WTC11 (cell line): ENCODE measurements at regions not wholly inside any gene's neighbourhood (a gene's known extent, or its start where the extent isn't known, plus 50 kb on each side); places are given as distances from the start of the nearest gene placed in this dataset.

Source experiments
- CBFB ChIP-seq: sonication (generic); formaldehyde crosslinking; IDR thresholded peaks from 2 replicates; pipeline ENCODE4 v1.8.1; 2022; ENCODE audit warnings: mild to moderate bottlenecking, low read depth, missing genetic modification reagents
- ETV6 ChIP-seq: sonication (generic); formaldehyde crosslinking; IDR thresholded peaks from 2 replicates; pipeline ENCODE4 v1.8.1; 2022; ENCODE audit warnings: mild to moderate bottlenecking, missing genetic modification reagents
- GABPB1 ChIP-seq: sonication (generic); formaldehyde crosslinking; IDR thresholded peaks from 2 replicates; pipeline ENCODE4 v1.8.1; 2023; ENCODE audit warnings: mild to moderate bottlenecking, missing genetic modification reagents
- IRF2 ChIP-seq: sonication (generic); formaldehyde crosslinking; IDR thresholded peaks from 2 replicates; pipeline ENCODE4 v1.8.0; 2022; ENCODE audit warnings: low read depth, missing genetic modification reagents, borderline replicate concordance
- NFE2L1 ChIP-seq: sonication (generic); formaldehyde crosslinking; IDR thresholded peaks from 2 replicates; pipeline ENCODE4 v1.8.1; 2023; ENCODE audit warnings: missing genetic modification reagents
- NR2C2 ChIP-seq: sonication (generic); formaldehyde crosslinking; IDR thresholded peaks from 2 replicates; pipeline ENCODE4 v1.8.0; 2022; ENCODE audit warnings: mild to moderate bottlenecking, missing genetic modification reagents
- TEAD4 ChIP-seq: sonication (generic); formaldehyde crosslinking; IDR thresholded peaks from 2 replicates; pipeline ENCODE4 v1.8.0; 2022; ENCODE audit warnings: mild to moderate bottlenecking, missing genetic modification reagents
- TF ChIP-seq, protein P1 (sequence below): fragments of 200-600 bp; IDR thresholded peaks from 2 replicates; pipeline ENCODE4 v1.8.0; 2022; ENCODE audit warnings: antibody characterized with exemption
- TF ChIP-seq, protein P2 (sequence below): sonication (generic); formaldehyde crosslinking; conservative IDR thresholded peaks from 2 replicates; pipeline ENCODE4 v1.8.1; 2022; ENCODE audit warnings: mild to moderate bottlenecking, missing genetic modification reagents
- TF ChIP-seq, protein P3 (sequence below): fragments of 250-450 bp; sonication (Bioruptor Pico); IDR thresholded peaks from 2 replicates; pipeline ENCODE4 v1.9.0; 2021; ENCODE audit warnings: mild to moderate bottlenecking
- TF ChIP-seq, protein P4 (sequence below): fragments of 250-450 bp; sonication (Bioruptor Pico); conservative IDR thresholded peaks from 2 replicates; pipeline ENCODE4 v1.9.0; 2021; ENCODE audit warnings: mild to moderate bottlenecking
- TF ChIP-seq, protein P5 (sequence below): sonication (generic); formaldehyde crosslinking; IDR thresholded peaks from 2 replicates; pipeline ENCODE4 v1.8.0; 2022; ENCODE audit warnings: mild to moderate bottlenecking, missing genetic modification reagents
- TF ChIP-seq, protein P6 (sequence below): sonication (generic); formaldehyde crosslinking; IDR thresholded peaks from 2 replicates; pipeline ENCODE4 v1.8.1; 2022; ENCODE audit warnings: missing genetic modification reagents, borderline replicate concordance
- TF ChIP-seq, protein P7 (sequence below): sonication (generic); formaldehyde crosslinking; IDR thresholded peaks from 2 replicates; pipeline ENCODE4 v1.8.1; 2022; ENCODE audit warnings: mild to moderate bottlenecking, moderate library complexity, missing genetic modification reagents

DNA sequence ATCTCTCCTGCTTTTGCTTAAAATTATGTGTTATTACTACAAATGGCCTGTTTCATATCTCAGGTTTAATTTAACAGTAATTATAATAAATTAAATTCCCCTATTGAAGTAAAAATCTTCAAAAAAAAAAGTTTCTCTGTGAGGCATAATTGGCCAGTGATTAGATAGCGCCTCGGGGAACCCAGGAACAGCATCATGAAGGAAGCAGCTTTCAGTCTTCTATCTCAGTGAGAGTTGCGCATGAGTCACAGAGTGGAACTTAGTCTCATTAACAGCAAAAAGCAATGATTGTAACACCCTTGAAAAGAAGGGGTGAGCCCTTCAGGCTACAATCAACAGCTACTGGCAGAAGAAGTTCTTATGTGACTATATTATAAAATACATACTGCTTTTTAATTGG is 506.2 kb upstream of the ZWINT start:
- TF ChIP-seq, protein P1, sequence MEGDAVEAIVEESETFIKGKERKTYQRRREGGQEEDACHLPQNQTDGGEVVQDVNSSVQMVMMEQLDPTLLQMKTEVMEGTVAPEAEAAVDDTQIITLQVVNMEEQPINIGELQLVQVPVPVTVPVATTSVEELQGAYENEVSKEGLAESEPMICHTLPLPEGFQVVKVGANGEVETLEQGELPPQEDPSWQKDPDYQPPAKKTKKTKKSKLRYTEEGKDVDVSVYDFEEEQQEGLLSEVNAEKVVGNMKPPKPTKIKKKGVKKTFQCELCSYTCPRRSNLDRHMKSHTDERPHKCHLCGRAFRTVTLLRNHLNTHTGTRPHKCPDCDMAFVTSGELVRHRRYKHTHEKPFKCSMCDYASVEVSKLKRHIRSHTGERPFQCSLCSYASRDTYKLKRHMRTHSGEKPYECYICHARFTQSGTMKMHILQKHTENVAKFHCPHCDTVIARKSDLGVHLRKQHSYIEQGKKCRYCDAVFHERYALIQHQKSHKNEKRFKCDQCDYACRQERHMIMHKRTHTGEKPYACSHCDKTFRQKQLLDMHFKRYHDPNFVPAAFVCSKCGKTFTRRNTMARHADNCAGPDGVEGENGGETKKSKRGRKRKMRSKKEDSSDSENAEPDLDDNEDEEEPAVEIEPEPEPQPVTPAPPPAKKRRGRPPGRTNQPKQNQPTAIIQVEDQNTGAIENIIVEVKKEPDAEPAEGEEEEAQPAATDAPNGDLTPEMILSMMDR, result no peak
- TF ChIP-seq, protein P2, sequence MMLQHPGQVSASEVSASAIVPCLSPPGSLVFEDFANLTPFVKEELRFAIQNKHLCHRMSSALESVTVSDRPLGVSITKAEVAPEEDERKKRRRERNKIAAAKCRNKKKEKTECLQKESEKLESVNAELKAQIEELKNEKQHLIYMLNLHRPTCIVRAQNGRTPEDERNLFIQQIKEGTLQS (CRISPR knock-in tag), result no peak
- TF ChIP-seq GABPB1 (CRISPR knock-in tag), result no peak
- TF ChIP-seq, protein P3, sequence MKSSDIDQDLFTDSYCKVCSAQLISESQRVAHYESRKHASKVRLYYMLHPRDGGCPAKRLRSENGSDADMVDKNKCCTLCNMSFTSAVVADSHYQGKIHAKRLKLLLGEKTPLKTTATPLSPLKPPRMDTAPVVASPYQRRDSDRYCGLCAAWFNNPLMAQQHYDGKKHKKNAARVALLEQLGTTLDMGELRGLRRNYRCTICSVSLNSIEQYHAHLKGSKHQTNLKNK (CRISPR knock-in tag), result no peak
- TF ChIP-seq, protein P4, sequence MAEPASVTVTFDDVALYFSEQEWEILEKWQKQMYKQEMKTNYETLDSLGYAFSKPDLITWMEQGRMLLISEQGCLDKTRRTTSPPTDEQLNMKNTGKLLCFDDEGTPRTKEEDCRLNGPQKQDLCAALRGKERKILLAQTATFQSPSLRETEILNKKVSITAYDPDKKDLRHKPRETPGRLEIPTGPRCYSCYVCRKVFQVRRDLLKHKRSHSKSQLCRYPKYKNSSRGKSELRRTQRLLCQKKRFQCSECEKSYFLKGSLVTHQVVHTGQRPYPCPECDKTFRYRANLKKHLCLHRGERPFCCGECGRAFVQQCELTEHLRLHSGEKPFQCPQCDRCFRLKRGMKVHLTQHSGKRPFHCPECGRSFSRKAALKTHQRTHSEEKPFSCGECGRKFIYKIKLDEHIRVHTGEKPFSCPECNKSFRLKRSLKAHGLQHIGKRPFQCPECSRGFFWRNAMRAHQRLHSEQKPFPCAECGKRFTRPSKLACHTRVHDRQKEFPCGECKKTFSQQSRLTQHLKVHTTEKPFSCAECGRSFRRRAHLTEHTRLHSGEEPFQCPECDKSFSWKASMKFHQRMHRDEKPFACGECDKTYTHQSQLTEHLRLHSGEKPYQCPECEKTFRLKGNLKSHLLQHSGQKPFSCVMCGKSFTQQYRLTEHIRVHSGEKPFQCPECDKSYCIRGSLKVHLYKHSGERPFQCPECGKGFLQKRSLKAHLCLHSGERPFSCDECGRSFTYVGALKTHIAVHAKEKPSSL (CRISPR knock-in tag), result no peak
- TF ChIP-seq NFE2L1 (CRISPR knock-in tag), result no peak
- no peak for TF ChIP-seq TEAD4 (CRISPR knock-in tag)
- TF ChIP-seq, protein P5, sequence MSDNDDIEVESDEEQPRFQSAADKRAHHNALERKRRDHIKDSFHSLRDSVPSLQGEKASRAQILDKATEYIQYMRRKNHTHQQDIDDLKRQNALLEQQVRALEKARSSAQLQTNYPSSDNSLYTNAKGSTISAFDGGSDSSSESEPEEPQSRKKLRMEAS (CRISPR knock-in tag), result no peak
- TF ChIP-seq IRF2 (CRISPR knock-in tag), result no peak
- TF ChIP-seq ETV6 (CRISPR knock-in tag), result no peak
- TF ChIP-seq, protein P6, sequence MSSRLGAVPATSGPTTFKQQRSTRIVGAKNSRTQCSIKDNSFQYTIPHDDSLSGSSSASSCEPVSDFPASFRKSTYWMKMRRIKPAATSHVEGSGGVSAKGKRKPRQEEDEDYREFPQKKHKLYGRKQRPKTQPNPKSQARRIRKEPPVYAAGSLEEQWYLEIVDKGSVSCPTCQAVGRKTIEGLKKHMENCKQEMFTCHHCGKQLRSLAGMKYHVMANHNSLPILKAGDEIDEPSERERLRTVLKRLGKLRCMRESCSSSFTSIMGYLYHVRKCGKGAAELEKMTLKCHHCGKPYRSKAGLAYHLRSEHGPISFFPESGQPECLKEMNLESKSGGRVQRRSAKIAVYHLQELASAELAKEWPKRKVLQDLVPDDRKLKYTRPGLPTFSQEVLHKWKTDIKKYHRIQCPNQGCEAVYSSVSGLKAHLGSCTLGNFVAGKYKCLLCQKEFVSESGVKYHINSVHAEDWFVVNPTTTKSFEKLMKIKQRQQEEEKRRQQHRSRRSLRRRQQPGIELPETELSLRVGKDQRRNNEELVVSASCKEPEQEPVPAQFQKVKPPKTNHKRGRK (CRISPR knock-in tag), result no peak
- no peak for TF ChIP-seq NR2C2 (CRISPR knock-in tag)
- TF ChIP-seq, protein P7, sequence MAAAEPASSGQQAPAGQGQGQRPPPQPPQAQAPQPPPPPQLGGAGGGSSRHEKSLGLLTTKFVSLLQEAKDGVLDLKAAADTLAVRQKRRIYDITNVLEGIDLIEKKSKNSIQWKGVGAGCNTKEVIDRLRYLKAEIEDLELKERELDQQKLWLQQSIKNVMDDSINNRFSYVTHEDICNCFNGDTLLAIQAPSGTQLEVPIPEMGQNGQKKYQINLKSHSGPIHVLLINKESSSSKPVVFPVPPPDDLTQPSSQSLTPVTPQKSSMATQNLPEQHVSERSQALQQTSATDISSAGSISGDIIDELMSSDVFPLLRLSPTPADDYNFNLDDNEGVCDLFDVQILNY (CRISPR knock-in tag), result no peak
- TF ChIP-seq CBFB (CRISPR knock-in tag), result no peak
